ENCODE measurements at regions not wholly inside any gene's neighbourhood (a gene's known extent, or its start where the extent isn't known, plus 50 kb on each side); places are given as distances from the start of the nearest gene placed in this dataset.

- TF ChIP-seq CTCF (IDR thresholded peaks at IDR 0.05) (no peak), POLR2A (IDR thresholded peaks at IDR 0.05) (no peak)
Observed at GRCh38 chr5:65087154-65087553, 318.4 kb downstream of the CWC27 start.

All from body of pancreas (tissue), 4 donors.